ENCODE measurements at regions not wholly inside any gene's neighbourhood (a gene's known extent, or its start where the extent isn't known, plus 50 kb on each side); places are given as distances from the start of the nearest gene placed in this dataset.
A peak's percentile ranks its signal among the peaks of the same experiment; 100 is the strongest.
"Not testable (repeated sequence)": the region's sequence is repeated elsewhere in the genome, so short reads cannot be mapped to it uniquely, and the experiment has no call there.

- no peak for DNase-seq (ENCODE audit: low read depth in 2 of 2)
Measured at GRCh38 chr4:158958489-158959270, 144.2 kb upstream of the RAPGEF2 start.

DNA sequence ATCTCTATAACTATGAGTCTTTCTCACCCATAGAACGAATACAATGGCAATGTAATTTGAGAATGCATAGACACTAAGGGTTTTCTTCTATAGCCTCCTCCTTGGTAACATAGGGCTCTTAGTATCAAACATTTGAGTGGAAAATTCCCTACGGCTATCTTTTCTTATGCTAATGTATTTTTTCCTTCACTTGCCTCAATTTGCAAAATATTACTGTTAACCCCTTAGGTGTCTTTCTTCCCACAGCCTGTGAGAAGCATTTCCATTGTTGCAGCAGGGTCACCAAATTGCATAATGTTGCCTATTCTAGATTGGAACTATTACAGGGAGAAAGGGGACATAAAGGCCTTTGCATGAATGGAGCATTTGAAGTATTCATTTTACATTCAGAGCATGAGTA lies 140.5 kb upstream of the RAPGEF2 start:
- DNase-seq (ENCODE audit: low read depth in 2 of 2): no peak

- not testable (repeated sequence) for DNase-seq (ENCODE audit: low read depth in 2 of 2)
Measured at GRCh38 chr4:158963282-158963681, 139.6 kb upstream of the RAPGEF2 start.

DNA sequence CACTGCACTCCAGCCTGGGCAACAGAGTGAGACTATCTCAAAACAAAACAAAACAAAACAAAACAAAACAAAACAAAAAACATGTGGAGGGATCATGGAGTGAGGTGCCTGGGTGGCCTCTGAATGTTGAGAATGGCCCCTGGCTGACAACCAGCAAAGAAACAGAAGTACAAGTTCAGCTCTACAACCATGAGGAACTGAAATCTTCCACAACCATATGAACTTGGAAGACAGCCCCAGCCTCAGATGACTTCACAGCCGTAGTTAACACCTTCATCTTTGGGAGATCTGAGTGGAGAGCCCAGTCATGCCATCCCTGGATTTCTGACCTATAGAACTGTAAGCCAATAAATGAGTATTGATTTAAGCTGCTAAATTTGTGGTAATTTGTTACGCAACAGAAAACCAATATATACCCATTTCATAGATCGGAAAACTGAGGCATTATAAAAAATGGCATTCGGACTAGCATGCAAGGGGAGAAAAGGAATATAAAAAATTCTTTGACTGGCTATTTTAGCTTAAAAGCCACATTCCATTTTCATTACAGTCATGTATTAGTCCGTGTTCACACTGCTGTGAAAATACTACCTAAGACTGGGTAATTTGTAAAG lies 138.7 kb upstream of the RAPGEF2 start:
- DNase-seq (ENCODE audit: low read depth in 2 of 2): no peak

- no peak for DNase-seq (ENCODE audit: low read depth in 2 of 2)
Measured at GRCh38 chr4:158964728-158965124, 138.2 kb upstream of the RAPGEF2 start.

GRCh38 chr4:158965226-158965625 lies 137.7 kb upstream of the RAPGEF2 start:
- no peak for DNase-seq (ENCODE audit: low read depth in 2 of 2)

DNA sequence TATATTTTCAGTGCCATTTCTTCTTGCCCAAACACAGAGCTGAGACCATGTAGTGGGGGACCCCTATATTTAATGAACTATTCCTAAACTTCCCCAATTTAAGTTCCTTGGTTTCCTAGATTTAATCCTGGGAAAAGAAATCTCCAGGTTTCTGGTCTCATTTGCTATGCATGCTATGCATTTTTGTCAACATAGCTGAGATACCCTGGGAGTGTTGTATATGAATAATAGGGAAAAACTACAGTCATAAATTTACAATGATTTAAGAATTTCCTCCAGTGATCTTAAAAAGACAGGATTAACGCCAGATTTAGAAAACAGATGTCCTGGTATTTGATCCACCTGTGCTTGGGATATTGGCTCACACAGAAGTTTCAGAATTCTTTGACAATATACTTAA lies 136.8 kb upstream of the RAPGEF2 start:
- DNase-seq (ENCODE audit: low read depth in 2 of 2): no peak

DNA sequence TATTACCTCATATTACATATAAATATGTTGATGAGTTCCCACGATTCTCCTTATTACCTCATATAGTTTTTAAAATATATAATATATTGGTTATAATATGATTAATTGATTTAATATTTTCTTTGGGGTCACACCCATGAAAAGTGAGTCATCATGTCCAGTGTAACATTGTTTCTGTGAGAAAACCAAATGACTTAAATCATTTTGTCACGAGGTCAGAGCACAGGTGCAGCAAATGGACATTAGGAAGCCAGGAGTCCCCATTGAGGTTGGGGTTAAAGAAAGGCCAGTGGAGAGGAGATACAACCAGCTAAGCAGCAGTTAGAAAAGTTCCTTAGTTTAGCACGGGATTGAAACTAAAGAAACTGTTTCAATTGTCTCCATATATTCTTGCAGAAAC lies 133.9 kb upstream of the RAPGEF2 start:
- no peak for DNase-seq (ENCODE audit: low read depth in 2 of 2)

GRCh38 chr4:158970812-158971211 lies 132.1 kb upstream of the RAPGEF2 start:
- no peak for DNase-seq (ENCODE audit: low read depth in 2 of 2)

- not testable (repeated sequence) for DNase-seq (ENCODE audit: low read depth in 2 of 2)
Measured at GRCh38 chr4:158974438-158974837, 128.4 kb upstream of the RAPGEF2 start.

- DNase-seq (ENCODE audit: low read depth in 2 of 2): not testable (repeated sequence)
Measured at GRCh38 chr4:158980711-158981110, 122.2 kb upstream of the RAPGEF2 start.

DNA sequence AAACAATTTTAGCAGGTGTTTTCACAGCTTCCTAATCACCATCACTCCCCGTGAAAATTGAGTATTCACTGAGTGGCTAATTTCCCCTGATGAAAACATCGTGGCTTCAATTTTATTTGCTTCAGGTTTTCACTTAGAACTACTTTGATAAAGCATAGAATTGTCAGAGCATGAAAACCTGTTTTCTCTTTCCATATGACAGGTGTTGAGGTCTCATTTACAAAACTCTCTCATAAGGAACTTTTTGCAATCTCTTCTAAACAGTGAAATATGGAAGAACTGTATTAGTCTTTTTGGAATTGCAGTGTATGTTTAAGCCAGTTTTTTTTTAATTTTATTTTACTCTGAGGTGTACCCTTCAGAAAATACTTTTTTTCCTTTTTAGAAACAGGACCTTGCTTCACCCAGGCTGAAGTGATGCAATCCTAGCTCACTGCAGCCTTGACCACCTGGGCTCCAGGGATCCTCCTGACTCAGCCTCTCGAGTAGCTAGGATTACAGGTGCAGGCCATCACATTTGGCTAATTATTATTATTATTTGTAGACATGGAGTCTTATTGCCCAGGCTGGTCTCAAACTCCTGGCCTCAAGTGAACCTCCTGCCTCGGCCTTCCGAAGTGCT lies 111.2 kb upstream of the RAPGEF2 start:
- DNase-seq (ENCODE audit: low read depth in 2 of 2): no peak

DNA sequence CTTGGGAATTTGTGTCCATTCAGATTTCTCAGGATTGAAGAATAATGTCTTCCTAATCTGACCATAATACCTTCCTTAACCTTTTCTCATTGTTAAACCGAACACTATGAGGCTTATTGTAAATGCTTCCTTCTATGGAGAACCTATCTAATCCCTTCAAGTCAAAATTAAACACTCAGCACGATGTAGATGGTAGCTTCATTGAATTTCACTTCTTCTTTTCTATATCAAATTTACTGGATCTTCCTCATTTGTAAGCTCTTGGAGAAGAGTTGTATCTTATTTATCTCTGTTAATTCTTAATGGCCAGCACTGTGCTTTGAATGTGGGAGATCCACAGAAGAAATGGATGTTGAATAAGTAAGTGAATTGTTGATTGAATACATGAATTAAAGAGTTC lies 109.0 kb upstream of the RAPGEF2 start:
- DNase-seq (ENCODE audit: low read depth in 2 of 2): no peak

- no peak for DNase-seq (ENCODE audit: low read depth in 2 of 2)
Measured at GRCh38 chr4:158995040-158995439, 107.8 kb upstream of the RAPGEF2 start.

DNA sequence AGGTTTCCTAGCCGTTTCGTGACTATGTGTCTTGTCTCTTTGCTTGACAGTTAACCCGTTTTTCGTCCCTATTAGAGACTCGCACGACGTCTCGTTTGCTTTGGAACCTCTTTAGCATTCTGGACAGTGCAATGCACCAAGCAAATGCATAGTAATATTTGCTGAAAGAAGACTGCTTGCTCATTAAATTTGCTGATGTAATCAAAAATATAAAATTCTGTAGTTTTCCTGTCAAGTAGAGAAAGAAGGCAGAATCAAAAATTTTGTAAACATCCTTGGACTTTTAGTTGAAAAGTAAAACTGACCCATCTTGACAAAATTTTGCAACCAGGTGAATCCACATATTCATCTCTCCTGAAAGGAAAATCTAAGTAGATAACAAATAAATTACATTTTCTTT lies 106.9 kb upstream of the RAPGEF2 start:
- DNase-seq (ENCODE audit: low read depth in 2 of 2): no peak

GRCh38 chr4:158996669-158997074 lies 106.2 kb upstream of the RAPGEF2 start:
- DNase-seq (ENCODE audit: low read depth in 2 of 2): peak; percentile 81 to 90

GRCh38 chr4:158997660-158998349 lies 105.1 kb upstream of the RAPGEF2 start:
- no peak for DNase-seq (ENCODE audit: low read depth in 2 of 2)

DNA sequence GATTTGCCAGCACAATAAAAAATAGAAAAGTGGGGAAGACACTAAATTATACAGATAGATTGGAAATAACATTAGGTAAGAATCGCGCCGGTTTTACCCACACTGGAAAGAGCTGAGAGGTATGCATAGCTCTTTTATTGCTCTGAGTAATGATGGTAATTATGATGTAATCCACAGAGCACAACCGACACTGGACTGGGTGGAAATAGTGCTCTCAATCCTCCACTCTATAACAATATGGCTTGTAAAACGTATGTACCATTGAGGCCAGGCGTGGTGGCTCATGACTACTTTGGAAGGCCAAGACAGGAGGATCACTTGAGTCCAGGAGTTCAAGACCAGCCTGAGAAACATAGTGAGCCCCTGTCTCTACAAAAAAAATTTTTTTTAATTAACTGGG lies 104.3 kb upstream of the RAPGEF2 start:
- no peak for DNase-seq (ENCODE audit: low read depth in 2 of 2)

- DNase-seq (ENCODE audit: low read depth in 2 of 2): no peak
Measured at GRCh38 chr4:158999166-158999682, 103.7 kb upstream of the RAPGEF2 start.

GRCh38 chr4:158999849-159000248 lies 103.0 kb upstream of the RAPGEF2 start:
- no peak for DNase-seq (ENCODE audit: low read depth in 2 of 2)

- peak; percentile 95 to 96 for DNase-seq (ENCODE audit: low read depth in 2 of 2)
Measured at GRCh38 chr4:159002950-159003349, 99.9 kb upstream of the RAPGEF2 start.

Measured in dermis microvascular lymphatic vessel endothelial cell (primary cell).